ENCODE measurements at regions not wholly inside any gene's neighbourhood (a gene's known extent, or its start where the extent isn't known, plus 50 kb on each side); places are given as distances from the start of the nearest gene placed in this dataset.

GRCh38 chr22:22752199-22752555 lies 107.8 kb downstream of the GGTLC2 start:
- no peak overlapping the region for H2AFZ ChIP-seq (ENCODE audit: low read length)
- H3K9me3 ChIP-seq (ENCODE audit: low read length) = no peaks in the 10 kb centered on the region
- H3K4me1 ChIP-seq (ENCODE audit: insufficient read depth, low read length, severe bottlenecking) = peaks cover 23% of the 10 kb centered on the region
- TF ChIP-seq CTCF (IDR thresholded peaks at IDR 0.05; ENCODE audit: low read length) = no peak
- no peak for TF ChIP-seq EZH2 (IDR thresholded peaks at IDR 0.05; ENCODE audit: borderline replicate concordance, low read length)
- H3K4me2 ChIP-seq (ENCODE audit: low read length) = no peak overlapping the region
- H3K79me2 ChIP-seq (ENCODE audit: insufficient read depth, low read length) = no peaks in the 10 kb centered on the region
- H3F3A ChIP-seq (ENCODE audit: insufficient read depth, low read length) = no peaks in the 10 kb centered on the region
- H3K27ac ChIP-seq (ENCODE audit: low read depth, low read length, poor library complexity, severe bottlenecking) = no peak overlapping the region
- no peaks in the 10 kb centered on the region for H3K36me3 ChIP-seq (ENCODE audit: insufficient read depth, low read length)
- no peaks in the 10 kb centered on the region for H3K27me3 ChIP-seq (ENCODE audit: insufficient read depth, low read length)
- no peaks in the 10 kb centered on the region for H4K20me1 ChIP-seq (ENCODE audit: insufficient read depth, low read length)
- H3K9me2 ChIP-seq (ENCODE audit: low read depth, low read length) = no peaks in the 10 kb centered on the region
- no peak overlapping the region for H3K4me3 ChIP-seq (ENCODE audit: low read depth, low read length, poor library complexity, severe bottlenecking)
- H3K9ac ChIP-seq (ENCODE audit: low read length) = no peak overlapping the region

GRCh38 chr22:22752556-22753477 lies 108.4 kb downstream of the GGTLC2 start:
- no peak for TF ChIP-seq EZH2 (IDR thresholded peaks at IDR 0.05; ENCODE audit: borderline replicate concordance, low read length)
- Histone ChIP-seq H3K4me2 (ENCODE audit: low read length) (peak overlapping the region; percentile 36; the same call in 1 of the 2 replicates), H3K9me2 (ENCODE audit: low read depth, low read length) (no peaks in the 10 kb centered on the region), H3F3A (ENCODE audit: insufficient read depth, low read length) (no peaks in the 10 kb centered on the region), H2AFZ (ENCODE audit: low read length) (no peak overlapping the region), H3K36me3 (ENCODE audit: insufficient read depth, low read length) (no peaks in the 10 kb centered on the region), H3K27ac (ENCODE audit: low read depth, low read length, poor library complexity, severe bottlenecking) (peak overlapping the region; percentile 55), H3K27me3 (ENCODE audit: insufficient read depth, low read length) (no peaks in the 10 kb centered on the region), H3K4me1 (ENCODE audit: insufficient read depth, low read length, severe bottlenecking) (peaks cover 17% of the 10 kb centered on the region), H3K9me3 (ENCODE audit: low read length) (no peaks in the 10 kb centered on the region), H3K4me3 (ENCODE audit: low read depth, low read length, poor library complexity, severe bottlenecking) (no peak overlapping the region), H4K20me1 (ENCODE audit: insufficient read depth, low read length) (no peaks in the 10 kb centered on the region), H3K9ac (ENCODE audit: low read length) (no peak overlapping the region), H3K79me2 (ENCODE audit: insufficient read depth, low read length) (no peaks in the 10 kb centered on the region)

- Histone ChIP-seq H3F3A (ENCODE audit: insufficient read depth, low read length) (no peaks in the 10 kb centered on the region), H3K79me2 (ENCODE audit: insufficient read depth, low read length) (no peaks in the 10 kb centered on the region), H3K9ac (ENCODE audit: low read length) (no peak overlapping the region), H3K9me3 (ENCODE audit: low read length) (no peaks in the 10 kb centered on the region), H4K20me1 (ENCODE audit: insufficient read depth, low read length) (no peaks in the 10 kb centered on the region), H3K27me3 (ENCODE audit: insufficient read depth, low read length) (no peaks in the 10 kb centered on the region), H3K4me2 (ENCODE audit: low read length) (peak overlapping the region; percentile 36; the same call in 1 of the 2 replicates), H3K9me2 (ENCODE audit: low read depth, low read length) (no peaks in the 10 kb centered on the region), H3K27ac (ENCODE audit: low read depth, low read length, poor library complexity, severe bottlenecking) (peak overlapping the region; percentile 55), H3K4me1 (ENCODE audit: insufficient read depth, low read length, severe bottlenecking) (peaks cover 13% of the 10 kb centered on the region), H3K36me3 (ENCODE audit: insufficient read depth, low read length) (no peaks in the 10 kb centered on the region), H2AFZ (ENCODE audit: low read length) (no peak overlapping the region), H3K4me3 (ENCODE audit: low read depth, low read length, poor library complexity, severe bottlenecking) (no peak overlapping the region)
- TF ChIP-seq CTCF (IDR thresholded peaks at IDR 0.05; ENCODE audit: low read length) = peak; percentile 66
- TF ChIP-seq EZH2 (IDR thresholded peaks at IDR 0.05; ENCODE audit: borderline replicate concordance, low read length) = no peak
Observed at GRCh38 chr22:22753526-22754267, 109.3 kb downstream of the GGTLC2 start.

Data from OCI-LY1 (cell line).